ENCODE measurements at regions not wholly inside any gene's neighbourhood (a gene's known extent, or its start where the extent isn't known, plus 50 kb on each side); places are given as distances from the start of the nearest gene placed in this dataset.

DNA sequence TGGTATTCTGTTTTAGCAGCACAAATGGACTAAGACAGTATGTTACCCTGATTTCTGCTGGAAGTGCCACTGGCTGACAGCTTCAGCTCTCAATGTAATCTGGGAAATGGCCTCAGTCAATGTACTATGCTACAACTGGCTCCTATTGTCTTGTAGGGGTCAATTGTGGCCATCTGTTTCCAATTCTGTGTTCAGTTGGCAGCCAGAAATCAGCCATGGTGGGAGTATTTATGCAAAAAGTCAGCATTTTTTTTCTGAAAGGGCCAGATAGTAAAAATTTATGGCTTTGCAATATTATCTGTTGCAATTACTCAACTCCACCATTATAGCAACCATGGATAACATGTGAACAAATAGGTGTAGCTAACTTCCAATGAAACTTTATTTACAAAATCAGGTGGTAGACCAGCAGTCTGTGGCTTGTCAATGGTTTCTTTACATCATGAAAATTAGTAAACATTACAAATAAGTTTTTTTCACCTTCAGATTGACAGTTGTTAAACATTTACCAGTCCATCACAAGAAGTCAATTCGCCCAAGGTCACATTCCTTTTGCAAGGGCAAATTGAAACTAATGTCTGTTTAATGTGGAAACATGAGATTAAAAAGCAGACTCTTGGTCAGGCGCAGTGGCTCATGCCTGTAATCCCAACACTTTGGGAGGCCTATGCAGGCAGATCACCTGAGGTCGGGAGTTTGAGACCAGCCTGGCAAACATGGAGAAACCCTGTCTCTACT lies 58.3 kb upstream of the TSHZ2 start (continued):
- TF ChIP-seq ELF1 (CRISPR knock-in tag; IDR thresholded peaks at IDR 0.05) (no peak), TBX2 (CRISPR knock-in tag; IDR thresholded peaks at IDR 0.05; ENCODE audit: borderline replicate concordance) (peak; percentile 92), KLF12 (CRISPR knock-in tag; IDR thresholded peaks at IDR 0.05; ENCODE audit: borderline replicate concordance) (no peak), RELA (CRISPR knock-in tag; IDR thresholded peaks at IDR 0.05) (peak; percentile 34; the same call in 1 of the 2 replicates), BRD4 (CRISPR knock-in tag; IDR thresholded peaks at IDR 0.05) (no peak), SP4 (CRISPR knock-in tag; IDR thresholded peaks at IDR 0.05) (no peak), ZNF577 (CRISPR knock-in tag; IDR thresholded peaks at IDR 0.05; ENCODE audit: borderline replicate concordance, low read depth) (no peak), RARA (CRISPR knock-in tag; IDR thresholded peaks at IDR 0.05) (peak; percentile 58), XBP1 (CRISPR knock-in tag; IDR thresholded peaks at IDR 0.05) (no peak), KDM6A (CRISPR knock-in tag; IDR thresholded peaks at IDR 0.05; ENCODE audit: low read depth) (no peak), ZNF326 (CRISPR knock-in tag; IDR thresholded peaks at IDR 0.05; ENCODE audit: borderline replicate concordance) (no peak), ZNF138 (CRISPR knock-in tag; IDR thresholded peaks at IDR 0.05; ENCODE audit: low read depth) (no peak), GLI4 (CRISPR knock-in tag; IDR thresholded peaks at IDR 0.05; ENCODE audit: borderline replicate concordance) (no peak), ZNF20 (CRISPR knock-in tag; IDR thresholded peaks at IDR 0.05) (no peak), SIN3A (IDR thresholded peaks at IDR 0.05; ENCODE audit: borderline replicate concordance, low read depth, low read length) (no peak), ZNF207 (IDR thresholded peaks at IDR 0.05; ENCODE audit: borderline replicate concordance) (no peak), SALL1 (CRISPR knock-in tag; IDR thresholded peaks at IDR 0.05) (peak; percentile 93), ZNF329 (CRISPR knock-in tag; IDR thresholded peaks at IDR 0.05; ENCODE audit: low read depth) (no peak), ZNF670 (CRISPR knock-in tag; IDR thresholded peaks at IDR 0.05; ENCODE audit: borderline replicate concordance) (no peak), ATM (IDR thresholded peaks at IDR 0.05; ENCODE audit: borderline replicate concordance) (no peak), ZFP62 (CRISPR knock-in tag; IDR thresholded peaks at IDR 0.05) (no peak), RFXANK (CRISPR knock-in tag; IDR thresholded peaks at IDR 0.05) (no peak), ZNF550 (CRISPR knock-in tag; IDR thresholded peaks at IDR 0.05; ENCODE audit: borderline replicate concordance) (no peak)
- TF ChIP-seq, protein P1, sequence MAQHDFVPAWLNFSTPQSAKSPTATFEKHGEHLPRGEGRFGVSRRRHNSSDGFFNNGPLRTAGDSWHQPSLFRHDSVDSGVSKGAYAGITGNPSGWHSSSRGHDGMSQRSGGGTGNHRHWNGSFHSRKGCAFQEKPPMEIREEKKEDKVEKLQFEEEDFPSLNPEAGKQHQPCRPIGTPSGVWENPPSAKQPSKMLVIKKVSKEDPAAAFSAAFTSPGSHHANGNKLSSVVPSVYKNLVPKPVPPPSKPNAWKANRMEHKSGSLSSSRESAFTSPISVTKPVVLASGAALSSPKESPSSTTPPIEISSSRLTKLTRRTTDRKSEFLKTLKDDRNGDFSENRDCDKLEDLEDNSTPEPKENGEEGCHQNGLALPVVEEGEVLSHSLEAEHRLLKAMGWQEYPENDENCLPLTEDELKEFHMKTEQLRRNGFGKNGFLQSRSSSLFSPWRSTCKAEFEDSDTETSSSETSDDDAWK (CRISPR knock-in tag; IDR thresholded peaks at IDR 0.05), result no peak
- TF ChIP-seq, protein P2, sequence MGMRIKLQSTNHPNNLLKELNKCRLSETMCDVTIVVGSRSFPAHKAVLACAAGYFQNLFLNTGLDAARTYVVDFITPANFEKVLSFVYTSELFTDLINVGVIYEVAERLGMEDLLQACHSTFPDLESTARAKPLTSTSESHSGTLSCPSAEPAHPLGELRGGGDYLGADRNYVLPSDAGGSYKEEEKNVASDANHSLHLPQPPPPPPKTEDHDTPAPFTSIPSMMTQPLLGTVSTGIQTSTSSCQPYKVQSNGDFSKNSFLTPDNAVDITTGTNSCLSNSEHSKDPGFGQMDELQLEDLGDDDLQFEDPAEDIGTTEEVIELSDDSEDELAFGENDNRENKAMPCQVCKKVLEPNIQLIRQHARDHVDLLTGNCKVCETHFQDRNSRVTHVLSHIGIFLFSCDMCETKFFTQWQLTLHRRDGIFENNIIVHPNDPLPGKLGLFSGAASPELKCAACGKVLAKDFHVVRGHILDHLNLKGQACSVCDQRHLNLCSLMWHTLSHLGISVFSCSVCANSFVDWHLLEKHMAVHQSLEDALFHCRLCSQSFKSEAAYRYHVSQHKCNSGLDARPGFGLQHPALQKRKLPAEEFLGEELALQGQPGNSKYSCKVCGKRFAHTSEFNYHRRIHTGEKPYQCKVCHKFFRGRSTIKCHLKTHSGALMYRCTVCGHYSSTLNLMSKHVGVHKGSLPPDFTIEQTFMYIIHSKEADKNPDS (CRISPR knock-in tag; IDR thresholded peaks at IDR 0.05), result no peak
- TF ChIP-seq, protein P3, sequence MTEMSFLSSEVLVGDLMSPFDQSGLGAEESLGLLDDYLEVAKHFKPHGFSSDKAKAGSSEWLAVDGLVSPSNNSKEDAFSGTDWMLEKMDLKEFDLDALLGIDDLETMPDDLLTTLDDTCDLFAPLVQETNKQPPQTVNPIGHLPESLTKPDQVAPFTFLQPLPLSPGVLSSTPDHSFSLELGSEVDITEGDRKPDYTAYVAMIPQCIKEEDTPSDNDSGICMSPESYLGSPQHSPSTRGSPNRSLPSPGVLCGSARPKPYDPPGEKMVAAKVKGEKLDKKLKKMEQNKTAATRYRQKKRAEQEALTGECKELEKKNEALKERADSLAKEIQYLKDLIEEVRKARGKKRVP (CRISPR knock-in tag; IDR thresholded peaks at IDR 0.05), result peak in 1 of 2 experiments; percentile 69; a peak in 1 of 4 replicates
- TF ChIP-seq, protein P4, sequence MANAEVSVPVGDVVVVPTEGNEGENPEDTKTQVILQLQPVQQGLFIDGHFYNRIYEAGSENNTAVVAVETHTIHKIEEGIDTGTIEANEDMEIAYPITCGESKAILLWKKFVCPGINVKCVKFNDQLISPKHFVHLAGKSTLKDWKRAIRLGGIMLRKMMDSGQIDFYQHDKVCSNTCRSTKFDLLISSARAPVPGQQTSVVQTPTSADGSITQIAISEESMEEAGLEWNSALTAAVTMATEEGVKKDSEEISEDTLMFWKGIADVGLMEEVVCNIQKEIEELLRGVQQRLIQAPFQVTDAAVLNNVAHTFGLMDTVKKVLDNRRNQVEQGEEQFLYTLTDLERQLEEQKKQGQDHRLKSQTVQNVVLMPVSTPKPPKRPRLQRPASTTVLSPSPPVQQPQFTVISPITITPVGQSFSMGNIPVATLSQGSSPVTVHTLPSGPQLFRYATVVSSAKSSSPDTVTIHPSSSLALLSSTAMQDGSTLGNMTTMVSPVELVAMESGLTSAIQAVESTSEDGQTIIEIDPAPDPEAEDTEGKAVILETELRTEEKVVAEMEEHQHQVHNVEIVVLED (CRISPR knock-in tag; IDR thresholded peaks at IDR 0.05; ENCODE audit: borderline replicate concordance), result no peak
